IPS DF 4.7 (cell line): ENCODE measurements at regions not wholly inside any gene's neighbourhood (a gene's known extent, or its start where the extent isn't known, plus 50 kb on each side); places are given as distances from the start of the nearest gene placed in this dataset.
A peak's percentile ranks its signal among the peaks of the same experiment; 100 is the strongest.

ENCODE experiments used
- DNase-seq: peaks from one replicate; pipeline ENCODE4 v3.0.0-alpha.2; 2013; ENCODE audit warnings: low spot score; ENCODE audit errors: extremely low read depth

- no peak for DNase-seq
Measured at GRCh38 chr15:93495799-93496637, 407.0 kb upstream of the RGMA start.

GRCh38 chr15:93493172-93493571 is 404.2 kb upstream of the RGMA start:
- DNase-seq = no peak

- no peak for DNase-seq
Measured at GRCh38 chr15:93491291-93491690, 402.3 kb upstream of the RGMA start.

GRCh38 chr15:93488296-93488713 is 399.3 kb upstream of the RGMA start:
- no peak for DNase-seq

GRCh38 chr15:93486407-93487117 is 397.6 kb upstream of the RGMA start:
- DNase-seq = no peak

- no peak for DNase-seq
Measured at GRCh38 chr15:93485438-93486327, 396.7 kb upstream of the RGMA start.

- no peak for DNase-seq
Measured at GRCh38 chr15:93483923-93484322, 394.9 kb upstream of the RGMA start.

- DNase-seq = no peak
Measured at GRCh38 chr15:93482731-93483130, 393.7 kb upstream of the RGMA start.

GRCh38 chr15:93479715-93480114 is 390.7 kb upstream of the RGMA start:
- DNase-seq = no peak

- no peak for DNase-seq
Measured at GRCh38 chr15:93478947-93479346, 389.9 kb upstream of the RGMA start.

GRCh38 chr15:93477721-93478120 is 388.7 kb upstream of the RGMA start:
- no peak for DNase-seq

- peak; percentile 94 for DNase-seq
Measured at GRCh38 chr15:93477188-93477587, 388.2 kb upstream of the RGMA start.

GRCh38 chr15:93476491-93477177 is 387.6 kb upstream of the RGMA start:
- no peak for DNase-seq

- no peak for DNase-seq
Measured at GRCh38 chr15:93474728-93475127, 385.7 kb upstream of the RGMA start.

GRCh38 chr15:93469994-93470393 is 381.0 kb upstream of the RGMA start:
- no peak for DNase-seq

GRCh38 chr15:93467337-93467736 is 378.3 kb upstream of the RGMA start:
- no peak for DNase-seq

GRCh38 chr15:93466380-93466779 is 377.4 kb upstream of the RGMA start:
- no peak for DNase-seq

- DNase-seq = no peak
Measured at GRCh38 chr15:93462690-93463089, 373.7 kb upstream of the RGMA start.

GRCh38 chr15:93460717-93461116 is 371.7 kb upstream of the RGMA start:
- DNase-seq = no peak

GRCh38 chr15:93459396-93459795 is 370.4 kb upstream of the RGMA start:
- no peak for DNase-seq

GRCh38 chr15:93458597-93458996 is 369.6 kb upstream of the RGMA start:
- DNase-seq = no peak
